Panc1 (cell line): ENCODE measurements at regions not wholly inside any gene's neighbourhood (a gene's known extent, or its start where the extent isn't known, plus 50 kb on each side); places are given as distances from the start of the nearest gene placed in this dataset.

ENCODE experiments used
- POLR2AphosphoS5 ChIP-seq: IDR thresholded peaks from 2 replicates; pipeline ENCODE4 v1.6.1; 2012; ENCODE audit warnings: mild to moderate bottlenecking, low read depth, low read length, moderate library complexity
- TF ChIP-seq, protein P1 (sequence below): fragments of 450-650 bp; IDR thresholded peaks from 2 replicates; pipeline ENCODE4 v1.5.1; 2017; ENCODE audit warnings: mild to moderate bottlenecking

DNA sequence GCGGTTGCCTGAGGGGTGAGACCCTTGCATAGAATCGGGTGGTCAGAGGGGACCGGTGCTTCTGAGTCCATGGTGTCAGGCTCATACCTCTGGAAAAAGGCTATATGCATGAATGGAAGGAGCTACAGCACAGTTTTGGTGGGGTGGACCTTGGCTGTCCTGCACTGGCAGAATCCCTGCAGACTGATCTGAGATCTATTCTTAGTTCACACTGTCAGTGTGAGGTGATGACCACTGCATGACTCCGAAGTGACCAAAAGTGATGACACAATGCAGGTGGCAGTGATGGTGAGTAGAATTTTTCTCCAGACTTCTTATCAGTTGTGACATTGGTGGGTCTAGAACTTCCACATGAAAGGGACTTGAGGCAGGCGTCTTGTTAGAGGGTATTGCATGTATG lies 105.2 kb upstream of the SLC28A3 start:
- TF ChIP-seq, protein P1, sequence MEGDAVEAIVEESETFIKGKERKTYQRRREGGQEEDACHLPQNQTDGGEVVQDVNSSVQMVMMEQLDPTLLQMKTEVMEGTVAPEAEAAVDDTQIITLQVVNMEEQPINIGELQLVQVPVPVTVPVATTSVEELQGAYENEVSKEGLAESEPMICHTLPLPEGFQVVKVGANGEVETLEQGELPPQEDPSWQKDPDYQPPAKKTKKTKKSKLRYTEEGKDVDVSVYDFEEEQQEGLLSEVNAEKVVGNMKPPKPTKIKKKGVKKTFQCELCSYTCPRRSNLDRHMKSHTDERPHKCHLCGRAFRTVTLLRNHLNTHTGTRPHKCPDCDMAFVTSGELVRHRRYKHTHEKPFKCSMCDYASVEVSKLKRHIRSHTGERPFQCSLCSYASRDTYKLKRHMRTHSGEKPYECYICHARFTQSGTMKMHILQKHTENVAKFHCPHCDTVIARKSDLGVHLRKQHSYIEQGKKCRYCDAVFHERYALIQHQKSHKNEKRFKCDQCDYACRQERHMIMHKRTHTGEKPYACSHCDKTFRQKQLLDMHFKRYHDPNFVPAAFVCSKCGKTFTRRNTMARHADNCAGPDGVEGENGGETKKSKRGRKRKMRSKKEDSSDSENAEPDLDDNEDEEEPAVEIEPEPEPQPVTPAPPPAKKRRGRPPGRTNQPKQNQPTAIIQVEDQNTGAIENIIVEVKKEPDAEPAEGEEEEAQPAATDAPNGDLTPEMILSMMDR = no peak
- TF ChIP-seq POLR2AphosphoS5 = no peak
